ENCODE measurements at regions not wholly inside any gene's neighbourhood (a gene's known extent, or its start where the extent isn't known, plus 50 kb on each side); places are given as distances from the start of the nearest gene placed in this dataset.
"Not testable (repeated sequence)": the region's sequence is repeated elsewhere in the genome, so short reads cannot be mapped to it uniquely, and the experiment has no call there.

GRCh38 chr6:63460971-63461370, 111.3 kb upstream of the LOC128125822 start:
- H3K4me3 ChIP-seq (ENCODE audit: low read depth, low read length), result no peak overlapping the region
- DNase-seq (ENCODE audit: low read depth), result no peak
- TF ChIP-seq CTCF (IDR thresholded peaks at IDR 0.05; ENCODE audit: insufficient read depth, low read depth, low read length, missing control alignments), result no peak

GRCh38 chr6:63464060-63464459, 108.2 kb upstream of the LOC128125822 start:
- TF ChIP-seq CTCF (IDR thresholded peaks at IDR 0.05; ENCODE audit: insufficient read depth, low read depth, low read length, missing control alignments), result no peak
- H3K4me3 ChIP-seq (ENCODE audit: low read depth, low read length), result no peak overlapping the region
- no peak for DNase-seq (ENCODE audit: low read depth)

DNA sequence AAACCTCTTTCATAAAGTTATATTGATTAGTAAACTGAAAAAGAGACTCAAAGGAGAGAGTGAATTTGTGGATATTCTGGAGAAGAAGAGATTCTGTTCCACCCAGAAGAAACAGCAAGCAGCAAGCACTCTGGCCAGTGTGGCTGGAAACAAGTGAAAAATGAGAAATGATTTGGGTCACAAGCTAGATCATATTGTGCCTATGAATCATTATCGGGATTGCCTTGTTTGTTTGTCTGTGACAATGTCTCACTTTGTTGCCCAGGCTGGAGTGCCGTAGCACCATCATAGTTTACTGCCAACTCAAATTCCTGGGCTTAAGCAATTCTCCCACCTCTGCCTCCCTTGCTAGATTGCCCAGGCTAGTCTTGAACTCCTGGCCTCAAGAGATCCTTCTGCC, 106.5 kb upstream of the LOC128125822 start:
- no peak overlapping the region for H3K4me3 ChIP-seq (ENCODE audit: low read depth, low read length)
- DNase-seq (ENCODE audit: low read depth), result no peak
- no peak for TF ChIP-seq CTCF (IDR thresholded peaks at IDR 0.05; ENCODE audit: insufficient read depth, low read depth, low read length, missing control alignments)

DNA sequence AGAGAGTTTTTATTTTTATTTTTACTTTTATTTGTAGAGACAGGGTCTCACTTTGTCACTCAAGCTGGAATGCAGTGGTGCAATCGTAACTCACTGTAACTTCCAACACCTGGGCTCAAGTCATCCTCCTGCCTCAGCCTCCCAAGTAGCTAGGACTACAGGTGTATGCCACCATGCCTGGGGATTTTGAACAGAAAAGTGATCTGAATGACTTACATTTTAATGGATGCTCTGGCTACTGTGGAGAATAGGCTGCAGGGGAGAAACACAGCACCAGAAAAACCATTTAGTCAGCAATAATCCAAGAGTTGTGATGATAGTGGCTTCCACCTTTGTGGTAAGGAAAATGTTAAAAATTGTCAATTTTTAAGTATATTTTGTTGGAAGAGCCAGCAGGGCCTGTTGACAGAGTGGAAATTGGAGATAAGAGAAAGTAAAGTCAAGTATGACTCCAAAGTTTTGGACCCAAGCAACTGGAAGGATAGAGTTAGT, 106.0 kb upstream of the LOC128125822 start:
- H3K4me3 ChIP-seq (ENCODE audit: low read depth, low read length), result no peak overlapping the region
- DNase-seq (ENCODE audit: low read depth), result no peak
- no peak for TF ChIP-seq CTCF (IDR thresholded peaks at IDR 0.05; ENCODE audit: insufficient read depth, low read depth, low read length, missing control alignments)

- no peak for DNase-seq (ENCODE audit: low read depth)
- no peak for TF ChIP-seq CTCF (IDR thresholded peaks at IDR 0.05; ENCODE audit: insufficient read depth, low read depth, low read length, missing control alignments)
- H3K4me3 ChIP-seq (ENCODE audit: low read depth, low read length), result no peak overlapping the region
Measured at GRCh38 chr6:63467247-63467954, 104.9 kb upstream of the LOC128125822 start.

- DNase-seq (ENCODE audit: low read depth); H3K4me3 ChIP-seq (ENCODE audit: low read depth, low read length): not testable (repeated sequence)
Measured at GRCh38 chr6:63471145-63471544, 101.1 kb upstream of the LOC128125822 start.

- H3K4me3 ChIP-seq (ENCODE audit: low read depth, low read length), result no peak overlapping the region
- TF ChIP-seq CTCF (IDR thresholded peaks at IDR 0.05; ENCODE audit: insufficient read depth, low read depth, low read length, missing control alignments), result no peak
- DNase-seq (ENCODE audit: low read depth), result no peak
Measured at GRCh38 chr6:63471654-63472053, 100.6 kb upstream of the LOC128125822 start.
